Activated T-cell treated with anti-CD3 and anti-CD28 coated beads, Interleukin-2, amount 50 U/mL, for 24 hours (primary cell): ENCODE measurements at regions not wholly inside any gene's neighbourhood (a gene's known extent, or its start where the extent isn't known, plus 50 kb on each side); places are given as distances from the start of the nearest gene placed in this dataset.

Experiments used
- DNase-seq: peaks from one replicate; pipeline ENCODE4 v3.0.0-alpha.2; 2020
- H3K27ac Mint-ChIP-seq: 2 replicates; pipeline ENCODE4 v1.8.0; 2020; ENCODE audit warnings: mild to moderate bottlenecking, mixed read lengths
- H3K27me3 Mint-ChIP-seq: 2 replicates; pipeline ENCODE4 v1.8.0; 2020; ENCODE audit warnings: mixed read lengths
- H3K36me3 Mint-ChIP-seq: 2 replicates; pipeline ENCODE4 v1.8.0; 2020; ENCODE audit warnings: low read depth, mixed read lengths
- H3K4me1 Mint-ChIP-seq: 2 replicates; pipeline ENCODE4 v1.8.0; 2020; ENCODE audit warnings: low read depth, mixed read lengths
- H3K4me3 Mint-ChIP-seq: 2 replicates; pipeline ENCODE4 v1.8.0; 2020; ENCODE audit warnings: mild to moderate bottlenecking, moderate library complexity, mixed read lengths
- H3K9me3 Mint-ChIP-seq: 2 replicates; pipeline ENCODE4 v1.8.0; 2020; ENCODE audit warnings: mixed read lengths

DNA sequence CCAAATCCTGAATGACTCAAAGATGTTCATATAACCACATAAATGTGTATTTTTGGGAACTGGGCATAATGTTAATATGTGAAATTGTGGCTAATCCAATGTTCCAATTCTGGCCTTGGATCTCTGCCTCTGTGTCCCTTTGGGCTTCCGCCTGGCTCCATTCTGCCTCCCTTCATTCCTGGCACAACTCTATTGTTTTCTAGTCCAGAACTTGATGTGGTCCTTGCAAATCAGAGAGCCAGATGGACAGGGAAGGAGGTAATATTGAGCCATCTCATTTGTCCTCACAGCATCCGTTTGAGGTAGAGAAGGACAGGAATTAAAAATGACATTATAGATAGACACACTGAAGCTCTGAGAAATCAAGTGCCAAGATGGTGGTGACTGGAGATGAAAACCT is 355.7 kb upstream of the TBL1XR1 start:
- peaks cover 55% of the 10 kb centered on the region for H3K4me1 Mint-ChIP-seq
- H3K36me3 Mint-ChIP-seq, result no peaks in the 10 kb centered on the region
- DNase-seq, result no peak
- H3K27ac Mint-ChIP-seq, result no peak overlapping the region
- H3K27me3 Mint-ChIP-seq, result no peaks in the 10 kb centered on the region
- no peak overlapping the region for H3K4me3 Mint-ChIP-seq
- H3K9me3 Mint-ChIP-seq, result no peaks in the 10 kb centered on the region

GRCh38 chr3:177553579-177553978 is 356.3 kb upstream of the TBL1XR1 start:
- H3K27ac Mint-ChIP-seq, result no peak overlapping the region
- no peaks in the 10 kb centered on the region for H3K27me3 Mint-ChIP-seq
- H3K4me3 Mint-ChIP-seq, result no peak overlapping the region
- no peaks in the 10 kb centered on the region for H3K36me3 Mint-ChIP-seq
- H3K4me1 Mint-ChIP-seq, result peaks cover 51% of the 10 kb centered on the region
- no peaks in the 10 kb centered on the region for H3K9me3 Mint-ChIP-seq
- no peak for DNase-seq

DNA sequence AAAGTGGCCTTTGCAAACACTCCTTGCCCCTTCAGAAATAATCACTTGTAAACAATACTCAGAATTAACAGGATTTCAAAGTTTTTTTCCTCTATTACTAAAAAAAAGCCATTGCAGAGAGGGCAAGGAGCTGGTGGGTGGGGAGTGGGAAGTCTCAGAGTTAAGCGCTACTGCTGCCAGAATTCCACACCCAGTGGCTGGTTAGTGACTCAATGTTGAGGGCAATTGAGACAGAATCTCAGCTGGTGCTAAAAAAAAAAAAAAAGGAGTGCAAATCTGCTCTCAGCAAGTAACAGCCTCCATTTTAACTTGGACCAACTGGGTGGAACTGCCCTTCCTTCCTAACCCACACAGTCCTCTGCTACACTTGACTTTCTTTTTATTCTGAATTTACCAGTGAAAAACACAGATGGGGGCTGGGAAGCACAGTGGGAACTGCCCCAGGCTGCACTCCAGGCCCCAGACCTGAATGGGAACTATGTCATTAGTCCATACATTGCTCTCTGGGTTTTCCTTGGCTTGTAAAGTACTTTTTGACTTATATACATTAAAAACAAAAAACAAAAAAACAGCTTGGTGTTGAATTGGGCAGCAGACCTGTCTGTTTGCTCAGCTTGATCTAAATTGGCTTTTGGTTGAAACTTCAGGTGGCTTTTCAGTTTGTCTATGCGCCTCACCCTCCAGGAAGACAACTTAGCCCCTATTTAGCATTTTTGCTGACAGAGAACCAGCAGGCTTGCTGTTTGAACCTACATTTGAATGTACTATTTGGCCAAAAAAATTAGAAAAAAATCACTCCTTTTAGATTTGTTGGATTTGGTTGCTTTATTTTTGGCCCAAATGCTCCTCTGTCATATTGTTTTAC is 357.8 kb upstream of the TBL1XR1 start:
- H3K27ac Mint-ChIP-seq, result no peak overlapping the region
- DNase-seq, result no peak
- peaks cover 44% of the 10 kb centered on the region for H3K4me1 Mint-ChIP-seq
- H3K36me3 Mint-ChIP-seq, result no peaks in the 10 kb centered on the region
- H3K9me3 Mint-ChIP-seq, result no peaks in the 10 kb centered on the region
- H3K27me3 Mint-ChIP-seq, result no peaks in the 10 kb centered on the region
- no peak overlapping the region for H3K4me3 Mint-ChIP-seq

GRCh38 chr3:177557548-177557947 is 360.3 kb upstream of the TBL1XR1 start:
- no peaks in the 10 kb centered on the region for H3K9me3 Mint-ChIP-seq

GRCh38 chr3:177561365-177561764 is 364.1 kb upstream of the TBL1XR1 start:
- DNase-seq, result no peak
- H3K27me3 Mint-ChIP-seq, result no peaks in the 10 kb centered on the region
- no peak overlapping the region for H3K27ac Mint-ChIP-seq
- H3K4me3 Mint-ChIP-seq, result no peak overlapping the region
- H3K9me3 Mint-ChIP-seq, result no peaks in the 10 kb centered on the region
- no peaks in the 10 kb centered on the region for H3K4me1 Mint-ChIP-seq
- no peaks in the 10 kb centered on the region for H3K36me3 Mint-ChIP-seq

More at GRCh38 chr3:177557548-177557947, 360.3 kb upstream of the TBL1XR1 start:
- H3K36me3 Mint-ChIP-seq, result no peaks in the 10 kb centered on the region
- peaks cover 23% of the 10 kb centered on the region for H3K4me1 Mint-ChIP-seq
- no peak for DNase-seq
- no peak overlapping the region for H3K4me3 Mint-ChIP-seq
- H3K27ac Mint-ChIP-seq, result no peak overlapping the region
- H3K27me3 Mint-ChIP-seq, result no peaks in the 10 kb centered on the region

GRCh38 chr3:177561769-177562392 is 364.6 kb upstream of the TBL1XR1 start:
- Mint-ChIP-seq H3K9me3 (no peaks in the 10 kb centered on the region), H3K27me3 (no peaks in the 10 kb centered on the region), H3K36me3 (no peaks in the 10 kb centered on the region), H3K4me3 (no peak overlapping the region), H3K4me1 (no peaks in the 10 kb centered on the region), H3K27ac (no peak overlapping the region)
- no peak for DNase-seq

DNA sequence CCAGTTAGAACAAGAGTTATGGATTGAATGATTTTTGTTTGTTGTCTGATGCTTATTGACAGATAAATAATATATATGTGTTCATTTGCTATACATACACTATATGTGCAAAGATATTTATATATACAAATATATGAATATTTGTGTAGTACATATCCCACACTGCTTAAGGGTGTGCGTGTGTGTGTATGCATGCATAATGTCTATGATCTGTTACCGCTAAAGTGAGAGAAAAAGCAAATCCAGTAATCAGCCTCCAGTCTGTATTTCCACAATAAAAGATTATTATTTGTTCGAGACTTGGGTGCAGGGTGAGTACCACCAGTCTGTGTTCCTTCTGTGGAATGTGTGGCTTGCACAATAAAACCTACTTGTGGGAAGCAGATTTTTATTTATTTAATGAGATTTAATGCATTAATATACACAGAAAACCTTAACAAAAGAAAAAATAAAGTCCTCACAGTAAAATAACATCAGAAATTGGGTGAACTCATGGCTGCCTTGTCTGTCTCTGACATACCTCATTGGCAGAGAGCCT is 366.0 kb upstream of the TBL1XR1 start:
- no peak overlapping the region for H3K4me3 Mint-ChIP-seq
- no peaks in the 10 kb centered on the region for H3K9me3 Mint-ChIP-seq
- no peaks in the 10 kb centered on the region for H3K36me3 Mint-ChIP-seq
- H3K27me3 Mint-ChIP-seq, result no peaks in the 10 kb centered on the region
- DNase-seq, result no peak
- H3K4me1 Mint-ChIP-seq, result no peaks in the 10 kb centered on the region
- H3K27ac Mint-ChIP-seq, result no peak overlapping the region

DNA sequence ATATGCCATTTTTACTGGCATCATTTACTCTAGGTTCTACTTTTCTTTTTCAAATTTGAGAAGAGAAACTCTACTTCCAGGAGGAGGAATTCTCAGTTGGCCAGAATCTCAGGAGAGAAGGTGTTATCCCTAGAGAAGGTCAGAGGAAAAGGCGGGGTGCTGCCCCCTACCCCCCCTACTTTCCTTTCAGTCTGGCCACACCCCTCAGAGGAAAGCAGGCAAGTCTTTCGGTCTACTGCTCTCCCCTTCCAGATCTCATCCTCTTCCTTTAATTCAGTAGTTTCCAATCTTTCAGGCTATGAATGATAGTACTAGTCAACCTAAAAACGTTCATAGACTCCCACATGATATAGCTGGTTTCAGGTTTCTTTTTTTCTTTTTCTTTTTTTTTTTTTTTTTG is 366.5 kb upstream of the TBL1XR1 start:
- Mint-ChIP-seq H3K36me3 (no peaks in the 10 kb centered on the region), H3K9me3 (no peaks in the 10 kb centered on the region), H3K27ac (no peak overlapping the region), H3K27me3 (no peaks in the 10 kb centered on the region), H3K4me1 (no peaks in the 10 kb centered on the region), H3K4me3 (no peak overlapping the region)
- DNase-seq, result no peak

- Mint-ChIP-seq H3K4me3 (no peak overlapping the region), H3K4me1 (no peaks in the 10 kb centered on the region), H3K27ac (no peak overlapping the region), H3K9me3 (no peaks in the 10 kb centered on the region), H3K36me3 (no peaks in the 10 kb centered on the region), H3K27me3 (no peaks in the 10 kb centered on the region)
- DNase-seq, result no peak
These were observed 368.7 kb upstream of the TBL1XR1 start for GRCh38 chr3:177565981-177566380.

DNA sequence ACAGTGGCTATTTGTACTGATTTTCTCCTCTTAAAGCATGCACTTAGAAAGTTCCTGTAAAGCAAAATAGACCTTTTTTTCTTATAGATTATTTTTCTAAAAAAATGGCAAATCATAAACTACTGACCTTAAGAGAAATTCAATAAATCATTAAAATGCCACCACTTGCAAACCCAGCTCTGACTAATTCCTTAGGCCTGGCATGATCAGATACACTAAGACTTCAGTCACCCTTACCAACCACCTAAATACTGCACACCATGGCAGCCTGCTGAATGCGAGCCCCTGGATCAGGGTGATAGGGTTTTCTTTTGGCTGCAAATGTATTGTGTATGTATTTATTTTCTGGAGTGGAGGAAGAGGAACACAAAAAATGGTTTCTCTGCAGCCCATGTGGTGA is 370.6 kb upstream of the TBL1XR1 start:
- Mint-ChIP-seq H3K27me3 (no peaks in the 10 kb centered on the region), H3K4me3 (no peak overlapping the region), H3K27ac (no peak overlapping the region), H3K4me1 (no peaks in the 10 kb centered on the region), H3K36me3 (no peaks in the 10 kb centered on the region), H3K9me3 (no peaks in the 10 kb centered on the region)
- DNase-seq, result no peak

- H3K27ac Mint-ChIP-seq, result no peak overlapping the region
- no peak for DNase-seq
- H3K27me3 Mint-ChIP-seq, result no peaks in the 10 kb centered on the region
- H3K9me3 Mint-ChIP-seq, result no peaks in the 10 kb centered on the region
- H3K4me1 Mint-ChIP-seq, result no peaks in the 10 kb centered on the region
- H3K4me3 Mint-ChIP-seq, result no peak overlapping the region
- no peaks in the 10 kb centered on the region for H3K36me3 Mint-ChIP-seq
These were observed 371.9 kb upstream of the TBL1XR1 start for GRCh38 chr3:177569193-177569592.

GRCh38 chr3:177569875-177570657 is 372.8 kb upstream of the TBL1XR1 start:
- Mint-ChIP-seq H3K4me3 (no peak overlapping the region), H3K9me3 (no peaks in the 10 kb centered on the region), H3K27ac (no peak overlapping the region), H3K4me1 (no peaks in the 10 kb centered on the region), H3K27me3 (no peaks in the 10 kb centered on the region), H3K36me3 (no peaks in the 10 kb centered on the region)
- no peak for DNase-seq

- no peak overlapping the region for H3K27ac Mint-ChIP-seq
- no peaks in the 10 kb centered on the region for H3K36me3 Mint-ChIP-seq
- H3K4me3 Mint-ChIP-seq, result no peak overlapping the region
- no peaks in the 10 kb centered on the region for H3K9me3 Mint-ChIP-seq
- H3K27me3 Mint-ChIP-seq, result no peaks in the 10 kb centered on the region
- DNase-seq, result no peak
- no peaks in the 10 kb centered on the region for H3K4me1 Mint-ChIP-seq
These were observed 374.1 kb upstream of the TBL1XR1 start for GRCh38 chr3:177571271-177571943.

GRCh38 chr3:177571944-177572315 is 374.6 kb upstream of the TBL1XR1 start:
- Mint-ChIP-seq H3K4me3 (no peak overlapping the region), H3K9me3 (no peaks in the 10 kb centered on the region), H3K36me3 (no peaks in the 10 kb centered on the region), H3K27me3 (no peaks in the 10 kb centered on the region), H3K27ac (no peak overlapping the region), H3K4me1 (no peaks in the 10 kb centered on the region)
- no peak for DNase-seq
